ENCODE measurements at regions not wholly inside any gene's neighbourhood (a gene's known extent, or its start where the extent isn't known, plus 50 kb on each side); places are given as distances from the start of the nearest gene placed in this dataset.
"Not testable (repeated sequence)": the region's sequence is repeated elsewhere in the genome, so short reads cannot be mapped to it uniquely, and the experiment has no call there.

GRCh38 chr7:91776171-91776570, 104.3 kb downstream of the MTERF1 start:
- no peak for DNase-seq (ENCODE audit: low spot score)

GRCh38 chr7:91777522-91777921, 103.0 kb downstream of the MTERF1 start:
- DNase-seq (ENCODE audit: low spot score), result no peak

GRCh38 chr7:91778416-91778815, 102.1 kb downstream of the MTERF1 start:
- DNase-seq (ENCODE audit: low spot score), result no peak

- no peak for DNase-seq (ENCODE audit: low spot score)
Measured at GRCh38 chr7:91780521-91780920, 100.0 kb downstream of the MTERF1 start.

GRCh38 chr7:91784469-91784868, 96.0 kb downstream of the MTERF1 start:
- peak; percentile 5 for DNase-seq (ENCODE audit: low spot score)

- no peak for DNase-seq (ENCODE audit: low spot score)
Measured at GRCh38 chr7:91787931-91788330, 92.6 kb downstream of the MTERF1 start.

- DNase-seq (ENCODE audit: low spot score), result no peak
Measured at GRCh38 chr7:91789086-91789485, 91.4 kb downstream of the MTERF1 start.

- no peak for DNase-seq (ENCODE audit: low spot score)
Measured at GRCh38 chr7:91789558-91789957, 90.9 kb downstream of the MTERF1 start.

- DNase-seq (ENCODE audit: low spot score), result not testable (repeated sequence)
Measured at GRCh38 chr7:91790646-91791045, 89.9 kb downstream of the MTERF1 start.

GRCh38 chr7:91796122-91796521, 84.4 kb downstream of the MTERF1 start:
- no peak for DNase-seq (ENCODE audit: low spot score)

- DNase-seq (ENCODE audit: low spot score), result no peak
Measured at GRCh38 chr7:91798425-91798824, 82.1 kb downstream of the MTERF1 start.

- DNase-seq (ENCODE audit: low spot score), result no peak
Measured at GRCh38 chr7:91800389-91800788, 80.1 kb downstream of the MTERF1 start.

- DNase-seq (ENCODE audit: low spot score), result no peak
Measured at GRCh38 chr7:91801331-91801983, 79.0 kb downstream of the MTERF1 start.

GRCh38 chr7:91811236-91811635, 69.3 kb downstream of the MTERF1 start:
- no peak for DNase-seq (ENCODE audit: low spot score)

- no peak for DNase-seq (ENCODE audit: low spot score)
Measured at GRCh38 chr7:91811641-91812040, 68.9 kb downstream of the MTERF1 start.

- DNase-seq (ENCODE audit: low spot score), result no peak
Measured at GRCh38 chr7:91812388-91812787, 68.1 kb downstream of the MTERF1 start.

- DNase-seq (ENCODE audit: low spot score), result no peak
Measured at GRCh38 chr7:91814189-91814588, 66.3 kb downstream of the MTERF1 start.

Data from globus pallidus (tissue), 1 donor.